ENCODE measurements at regions not wholly inside any gene's neighbourhood (a gene's known extent, or its start where the extent isn't known, plus 50 kb on each side); places are given as distances from the start of the nearest gene placed in this dataset.

GRCh38 chr4:165724786-165725185 is 148.3 kb upstream of the TLL1 start:
- no peak for DNase-seq

GRCh38 chr4:165725352-165725751 is 147.7 kb upstream of the TLL1 start:
- DNase-seq = no peak

- no peak for DNase-seq
Observed at GRCh38 chr4:165726831-165727230, 146.2 kb upstream of the TLL1 start.

- no peak for DNase-seq
Observed at GRCh38 chr4:165737309-165737972, 135.6 kb upstream of the TLL1 start.

GRCh38 chr4:165738571-165738970 is 134.5 kb upstream of the TLL1 start:
- DNase-seq = no peak

GRCh38 chr4:165740911-165741310 is 132.1 kb upstream of the TLL1 start:
- DNase-seq = no peak

- DNase-seq = no peak
Observed at GRCh38 chr4:165743422-165743821, 129.6 kb upstream of the TLL1 start.

- no peak for DNase-seq
Observed at GRCh38 chr4:165744370-165744769, 128.7 kb upstream of the TLL1 start.

GRCh38 chr4:165748321-165748720 is 124.7 kb upstream of the TLL1 start:
- DNase-seq = no peak

- no peak for DNase-seq
Observed at GRCh38 chr4:165751882-165752281, 121.2 kb upstream of the TLL1 start.

GRCh38 chr4:165754664-165755063 is 118.4 kb upstream of the TLL1 start:
- DNase-seq = no peak

GRCh38 chr4:165756836-165757235 is 116.2 kb upstream of the TLL1 start:
- DNase-seq = no peak

GRCh38 chr4:165757451-165757850 is 115.6 kb upstream of the TLL1 start:
- DNase-seq = no peak

- DNase-seq = no peak
Observed at GRCh38 chr4:165758086-165758485, 115.0 kb upstream of the TLL1 start.

- no peak for DNase-seq
Observed at GRCh38 chr4:165760182-165760581, 112.9 kb upstream of the TLL1 start.

GRCh38 chr4:165761963-165762362 is 111.1 kb upstream of the TLL1 start:
- no peak for DNase-seq

- DNase-seq = no peak
Observed at GRCh38 chr4:165763640-165764039, 109.4 kb upstream of the TLL1 start.

- DNase-seq = peak; percentile 18
Observed at GRCh38 chr4:165765053-165765452, 108.0 kb upstream of the TLL1 start.

- no peak for DNase-seq
Observed at GRCh38 chr4:165766018-165766417, 107.0 kb upstream of the TLL1 start.

GRCh38 chr4:165766976-165767375 is 106.1 kb upstream of the TLL1 start:
- no peak for DNase-seq

- DNase-seq = no peak
Observed at GRCh38 chr4:165767671-165768070, 105.4 kb upstream of the TLL1 start.

- DNase-seq = no peak
Observed at GRCh38 chr4:165768281-165768680, 104.8 kb upstream of the TLL1 start.

- no peak for DNase-seq
Observed at GRCh38 chr4:165774326-165774725, 98.7 kb upstream of the TLL1 start.

GRCh38 chr4:165779950-165780670 is 92.9 kb upstream of the TLL1 start:
- DNase-seq = no peak

GRCh38 chr4:165780735-165781134 is 92.3 kb upstream of the TLL1 start:
- no peak for DNase-seq

Data from NCI-H345 (cell line).